ENCODE measurements at regions not wholly inside any gene's neighbourhood (a gene's known extent, or its start where the extent isn't known, plus 50 kb on each side); places are given as distances from the start of the nearest gene placed in this dataset.

- no peak for TF ChIP-seq NR0B1 (IDR thresholded peaks at IDR 0.05; ENCODE audit: partially characterized antibody)
- TF ChIP-seq MITF (IDR thresholded peaks at IDR 0.05), result peak; percentile 93
- TF ChIP-seq MEIS2 (IDR thresholded peaks at IDR 0.05; ENCODE audit: partially characterized antibody), result peak; percentile 100
- TF ChIP-seq ELK3 (CRISPR knock-in tag; IDR thresholded peaks at IDR 0.05), result no peak
- no peak for TF ChIP-seq RBM25 (IDR thresholded peaks at IDR 0.05; ENCODE audit: low read depth, low read length, severe bottlenecking)
- no peak for TF ChIP-seq GTF2A2 (tag; IDR thresholded peaks at IDR 0.05)
- no peak for TF ChIP-seq HMG20B (CRISPR knock-in tag; IDR thresholded peaks at IDR 0.05)
- no peak for TF ChIP-seq ZNF277 (CRISPR knock-in tag; IDR thresholded peaks at IDR 0.05; ENCODE audit: borderline replicate concordance)
- TF ChIP-seq JUN (IDR thresholded peaks at IDR 0.05; ENCODE audit: borderline replicate concordance, low read depth, low read length), result peak; percentile 97
- no peak for TF ChIP-seq JUN (CRISPR knock-in tag; IDR thresholded peaks at IDR 0.05; ENCODE audit: borderline replicate concordance)
- TF ChIP-seq TSHZ1 (CRISPR knock-in tag; IDR thresholded peaks at IDR 0.05), result no peak
- TF ChIP-seq NCOA1 (IDR thresholded peaks at IDR 0.05; ENCODE audit: low read depth), result peak; percentile 93
- TF ChIP-seq HDAC8 (tag; IDR thresholded peaks at IDR 0.05), result 0 out of 2 replicates have a peak, but pooled peaks have one; percentile 19
- peak; percentile 82 to 98 for TF ChIP-seq RCOR1 (IDR thresholded peaks at IDR 0.05; ENCODE audit: borderline replicate concordance in 1 of 2, low read depth in 2 of 2, low read length in 2 of 2)
Observed at GRCh38 chr10:61588770-61589211, 73.9 kb upstream of the CABCOCO1 start (continued).

Measured in K562 (cell line).